Mesenchymal stem cell (in vitro differentiated cells and primary cell): ENCODE measurements at regions not wholly inside any gene's neighbourhood (a gene's known extent, or its start where the extent isn't known, plus 50 kb on each side); places are given as distances from the start of the nearest gene placed in this dataset.
A peak's percentile ranks its signal among the peaks of the same experiment; 100 is the strongest.

Experiments used
- DNase-seq: peaks from one replicate; pipeline ENCODE4 v3.0.0-alpha.2; 2013
- H2AFZ ChIP-seq: one replicate; pipeline ENCODE4 v1.6.1; 2013; ENCODE audit warnings: low read depth, mild to moderate bottlenecking, control low read depth, inconsistent platforms, low read length, moderate library complexity
- H2AK5ac ChIP-seq: 2 replicates; pipeline ENCODE4 v1.6.1; 2013; ENCODE audit warnings: low read length, moderate library complexity, mild to moderate bottlenecking, inconsistent platforms; ENCODE audit not compliant: severe bottlenecking
- H2BK120ac ChIP-seq: one replicate; pipeline ENCODE4 v1.6.1; 2013; ENCODE audit warnings: low read depth, mild to moderate bottlenecking, inconsistent platforms, low read length, moderate library complexity
- H2BK12ac ChIP-seq, 2 experiments: one replicate each; pipeline ENCODE4 v1.6.1; 2013; ENCODE audit warnings: inconsistent platforms in 2 of 2, low read length in 2 of 2, mild to moderate bottlenecking in 2 of 2, moderate library complexity in 2 of 2, control low read depth in 1 of 2
- H2BK15ac ChIP-seq: one replicate; pipeline ENCODE4 v1.6.1; 2013; ENCODE audit warnings: mild to moderate bottlenecking, low read depth, inconsistent platforms; ENCODE audit not compliant: poor library complexity, severe bottlenecking
- H2BK5ac ChIP-seq: 2 replicates; pipeline ENCODE4 v1.6.1; 2013; ENCODE audit warnings: low read depth, mild to moderate bottlenecking, low read length, control low read depth, inconsistent platforms; ENCODE audit not compliant: poor library complexity, severe bottlenecking
- H3K14ac ChIP-seq, 2 experiments: one replicate each; pipeline ENCODE4 v1.6.1; 2013; ENCODE audit warnings: inconsistent platforms in 2 of 2, low read length in 2 of 2, control low read depth in 1 of 2, mild to moderate bottlenecking in 1 of 2, moderate library complexity in 1 of 2
- H3K18ac ChIP-seq, 2 experiments: one replicate each; pipeline ENCODE4 v1.6.1; 2013; ENCODE audit warnings: inconsistent platforms in 2 of 2, low read length in 2 of 2, control low read depth in 1 of 2, low read depth in 1 of 2, mild to moderate bottlenecking in 1 of 2
- H3K23ac ChIP-seq, 2 experiments: one replicate each; pipeline ENCODE4 v1.6.1; 2013; ENCODE audit warnings: inconsistent platforms in 2 of 2, low read length in 2 of 2, mild to moderate bottlenecking in 2 of 2, moderate library complexity in 2 of 2, control low read depth in 1 of 2
- H3K27ac ChIP-seq: 2 replicates; pipeline ENCODE4 v1.5.1; 2013; ENCODE audit warnings: mild to moderate bottlenecking, moderate library complexity, low read length, control low read depth, inconsistent platforms; ENCODE audit not compliant: poor library complexity, severe bottlenecking
- H3K27me3 ChIP-seq, 2 experiments: 2 replicates each; pipeline versions ENCODE4 v1.6.1 to v1.7.0; 2013; ENCODE audit warnings: low read length in 2 of 2, mild to moderate bottlenecking in 2 of 2, moderate library complexity in 2 of 2, control low read depth in 1 of 2, inconsistent platforms in 1 of 2; ENCODE audit not compliant: control insufficient read depth in 1 of 2, insufficient read depth in 1 of 2
- H3K36me3 ChIP-seq, 2 experiments: 2 replicates each; pipeline versions ENCODE4 v1.6.1 to v1.7.0; 2013; ENCODE audit warnings: low read length in 2 of 2, control low read depth in 1 of 2, inconsistent platforms in 1 of 2, low read depth in 1 of 2, mild to moderate bottlenecking in 1 of 2; ENCODE audit not compliant: insufficient read depth in 2 of 2, control insufficient read depth in 1 of 2
- H3K4ac ChIP-seq, 2 experiments: one replicate each; pipeline ENCODE4 v1.6.1; 2013; ENCODE audit warnings: inconsistent platforms in 2 of 2, low read length in 2 of 2, mild to moderate bottlenecking in 2 of 2, moderate library complexity in 2 of 2, control low read depth in 1 of 2, low read depth in 1 of 2
- H3K4me1 ChIP-seq: 2 replicates; pipeline ENCODE4 v1.6.1; 2013; ENCODE audit warnings: low read depth, low read length, control low read depth; ENCODE audit not compliant: control insufficient read depth, insufficient read depth
- H3K4me2 ChIP-seq: 2 replicates; pipeline ENCODE4 v1.6.1; 2013; ENCODE audit warnings: low read length, mild to moderate bottlenecking, inconsistent platforms; ENCODE audit not compliant: poor library complexity, severe bottlenecking
- H3K4me3 ChIP-seq, 2 experiments: 2 replicates each; pipeline versions ENCODE4 v1.5.1 to v1.7.0; 2013; ENCODE audit warnings: low read length in 2 of 2, mild to moderate bottlenecking in 2 of 2, control low read depth in 1 of 2, low read depth in 1 of 2; ENCODE audit not compliant: insufficient read depth in 1 of 2
- H3K79me1 ChIP-seq: replicated peaks from 2 replicates; pipeline ENCODE4 v1.6.1; 2013; ENCODE audit warnings: mild to moderate bottlenecking, control low read depth, low read length, inconsistent platforms; ENCODE audit not compliant: poor library complexity, severe bottlenecking
- H3K9ac ChIP-seq: 2 replicates; pipeline ENCODE4 v1.7.0; 2013; ENCODE audit warnings: mild to moderate bottlenecking, low read length, moderate library complexity
- H3K9me3 ChIP-seq: 2 replicates; pipeline ENCODE4 v1.7.0; 2013; ENCODE audit warnings: mild to moderate bottlenecking, low read length; ENCODE audit not compliant: control insufficient read depth
- H4K8ac ChIP-seq: one replicate; pipeline ENCODE4 v1.6.1; 2013; ENCODE audit warnings: inconsistent platforms, mild to moderate bottlenecking, low read length, moderate library complexity
- H4K91ac ChIP-seq: one replicate; pipeline ENCODE4 v1.6.1; 2013; ENCODE audit warnings: mild to moderate bottlenecking, low read length, inconsistent platforms
- WGBS: methylation state at CpG from one replicate; pipeline ENCODE4 v1.1.7; 2013; ENCODE audit warnings: mixed read lengths; 5-methylcytosine and 5-hydroxymethylcytosine counted together

- H3K4me1 ChIP-seq = no peaks in the 10 kb centered on the region
- H3K36me3 ChIP-seq = no peaks in the 10 kb centered on the region
- peak overlapping the region; percentile 21 for H2BK120ac ChIP-seq
- WGBS = 45% methylated on average over 6 of the region's 6 CpGs
- H3K27me3 ChIP-seq = peaks cover 0 to 52% of the 10 kb centered on the region in 2 experiments
- no peak overlapping the region for H3K23ac ChIP-seq
- H3K4ac ChIP-seq = peak overlapping the region; percentile 13 to 81
- H2BK15ac ChIP-seq = no peak overlapping the region
- H2BK12ac ChIP-seq = peak overlapping the region; percentile 72 to 77
- no peak overlapping the region for H2BK5ac ChIP-seq
- no peaks in the 10 kb centered on the region for H3K79me1 ChIP-seq
- no peak overlapping the region for H2AK5ac ChIP-seq
- no peak overlapping the region for H3K27ac ChIP-seq
- DNase-seq = peak; percentile 76
- no peak overlapping the region for H2AFZ ChIP-seq
- H3K9ac ChIP-seq = no peak overlapping the region
- no peaks in the 10 kb centered on the region for H3K9me3 ChIP-seq
- H3K4me3 ChIP-seq = no peak overlapping the region
- peak overlapping the region in 1 of 2 experiments; percentile 47 for H3K14ac ChIP-seq
- no peak overlapping the region for H4K8ac ChIP-seq
- no peak overlapping the region for H3K4me2 ChIP-seq
- no peak overlapping the region for H4K91ac ChIP-seq
- peak overlapping the region; percentile 72 to 87 for H3K18ac ChIP-seq
Measured at GRCh38 chr11:15897211-15897960, 459.0 kb downstream of the SOX6 start.

- Histone ChIP-seq H3K14ac (no peak overlapping the region), H3K4me1 (no peaks in the 10 kb centered on the region), H4K8ac (no peak overlapping the region), H2AK5ac (no peak overlapping the region), H3K18ac (peak overlapping the region; percentile 4 to 37), H3K27ac (no peak overlapping the region), H3K9me3 (no peaks in the 10 kb centered on the region), H3K27me3 (peaks cover 0 to 38% of the 10 kb centered on the region in 2 experiments), H3K4me3 (no peak overlapping the region), H2BK12ac (peak overlapping the region in 1 of 2 experiments; percentile 75), H3K23ac (no peak overlapping the region), H2AFZ (no peak overlapping the region), H3K79me1 (no peaks in the 10 kb centered on the region), H2BK5ac (no peak overlapping the region), H3K36me3 (no peaks in the 10 kb centered on the region), H4K91ac (no peak overlapping the region), H2BK120ac (peak overlapping the region; percentile 46), H2BK15ac (no peak overlapping the region), H3K9ac (no peak overlapping the region), H3K4me2 (no peak overlapping the region), H3K4ac (peak overlapping the region in 1 of 2 experiments; percentile 24)
- DNase-seq = no peak
- WGBS = 97% methylated on average over 4 of the region's 6 CpGs
Measured at GRCh38 chr11:15901054-15901453, 455.3 kb downstream of the SOX6 start.

- H2BK15ac ChIP-seq = peak overlapping the region; percentile 62
Measured at GRCh38 chr11:15901790-15902189, 454.6 kb downstream of the SOX6 start.

GRCh38 chr11:15903246-15903645 is 453.1 kb downstream of the SOX6 start:
- Histone ChIP-seq H3K4me2 (no peak overlapping the region), H3K18ac (no peak overlapping the region), H2BK120ac (no peak overlapping the region), H3K9ac (no peak overlapping the region), H2BK5ac (no peak overlapping the region), H4K91ac (no peak overlapping the region), H4K8ac (no peak overlapping the region), H3K79me1 (no peaks in the 10 kb centered on the region), H2BK12ac (no peak overlapping the region), H2AK5ac (no peak overlapping the region), H3K23ac (no peak overlapping the region), H3K4me3 (no peak overlapping the region), H3K36me3 (no peaks in the 10 kb centered on the region), H3K9me3 (no peaks in the 10 kb centered on the region), H3K4ac (no peak overlapping the region), H3K27ac (no peak overlapping the region), H3K4me1 (no peaks in the 10 kb centered on the region), H3K27me3 (peaks cover 0 to 34% of the 10 kb centered on the region in 2 experiments), H2BK15ac (peak overlapping the region; percentile 40), H2AFZ (no peak overlapping the region), H3K14ac (no peak overlapping the region)
- 50% methylated on average over 2 of the region's 2 CpGs for WGBS
- no peak for DNase-seq

More at GRCh38 chr11:15901790-15902189, 454.6 kb downstream of the SOX6 start:
- Histone ChIP-seq H3K18ac (peak overlapping the region in 1 of 2 experiments; percentile 37), H3K9ac (no peak overlapping the region), H2BK12ac (peak overlapping the region in 1 of 2 experiments; percentile 75), H3K4me1 (no peaks in the 10 kb centered on the region), H2AFZ (no peak overlapping the region), H2BK5ac (no peak overlapping the region), H3K4ac (peak overlapping the region in 1 of 2 experiments; percentile 3), H3K79me1 (no peaks in the 10 kb centered on the region), H3K14ac (peak overlapping the region in 1 of 2 experiments; percentile 31), H3K4me2 (no peak overlapping the region), H3K27ac (no peak overlapping the region), H3K4me3 (no peak overlapping the region), H3K36me3 (no peaks in the 10 kb centered on the region), H3K23ac (peak overlapping the region in 1 of 2 experiments; percentile 19), H3K27me3 (peaks cover 0 to 38% of the 10 kb centered on the region in 2 experiments), H3K9me3 (no peaks in the 10 kb centered on the region), H2AK5ac (no peak overlapping the region), H4K91ac (peak overlapping the region; percentile 18), H2BK120ac (peak overlapping the region; percentile 52), H4K8ac (peak overlapping the region; percentile 27)
- WGBS = 80% methylated on average over 3 of the region's 3 CpGs
- DNase-seq = no peak
